OCI-LY3 (cell line): ENCODE measurements at regions not wholly inside any gene's neighbourhood (a gene's known extent, or its start where the extent isn't known, plus 50 kb on each side); places are given as distances from the start of the nearest gene placed in this dataset.

ENCODE experiments used
- H2AFZ ChIP-seq: fragments of 200-600, 300-600 bp; shearing (Covaris generic); 2 replicates; pipeline ENCODE4 v1.6.0; 2014; ENCODE audit warnings: antibody characterized with exemption, low read depth, low read length
- H3K27ac ChIP-seq: fragments of 200-600, 300-600 bp; sonication (generic); 2 replicates; pipeline ENCODE4 v1.5.1; 2014; ENCODE audit warnings: mild to moderate bottlenecking, low read length, moderate library complexity, mixed read lengths
- H3K27me3 ChIP-seq: fragments of 200-600, 300-600 bp; sonication (generic); 2 replicates; pipeline ENCODE4 v1.6.1; 2014; ENCODE audit warnings: low read depth, low read length, mixed read lengths
- H3K36me3 ChIP-seq: fragments of 200-600, 300-600 bp; sonication (generic); replicated peaks from 2 replicates; pipeline ENCODE3; 2014; ENCODE audit warnings: low read depth, low read length, mixed read lengths
- H3K4me1 ChIP-seq: fragments of 300-600, 200-600 bp; sonication (generic); 2 replicates; pipeline ENCODE4 v1.6.1; 2014; ENCODE audit warnings: low read length, mixed read lengths
- H3K4me2 ChIP-seq: fragments of 200-600, 300-600 bp; sonication (generic); 2 replicates; pipeline ENCODE4 v1.6.1; 2014; ENCODE audit warnings: low read length, mixed read lengths
- H3K4me3 ChIP-seq: fragments of 300-600, 200-600 bp; sonication (generic); 2 replicates; pipeline ENCODE4 v1.5.1; 2014; ENCODE audit warnings: antibody characterized with exemption, mild to moderate bottlenecking, low read length, moderate library complexity
- H3K79me2 ChIP-seq: fragments of 300-600, 200-600 bp; shearing (Covaris generic); 2 replicates; pipeline ENCODE4 v1.6.1; 2014; ENCODE audit warnings: mild to moderate bottlenecking, low read length, mixed read lengths
- H3K9ac ChIP-seq: fragments of 300-600, 200-600 bp; shearing (Covaris generic); 2 replicates; pipeline ENCODE4 v1.6.0; 2014; ENCODE audit warnings: mild to moderate bottlenecking, low read length, moderate library complexity
- H3K9me3 ChIP-seq: fragments of 200-600, 300-600 bp; shearing (Covaris generic); 2 replicates; pipeline ENCODE4 v1.6.1; 2014; ENCODE audit warnings: low read length, mixed read lengths; ENCODE audit not compliant: insufficient read depth
- H4K20me1 ChIP-seq: fragments of 200-600, 300-600 bp; sonication (generic); 2 replicates; pipeline ENCODE4 v1.6.1; 2016; ENCODE audit warnings: low read length, mixed read lengths; ENCODE audit not compliant: insufficient read depth
- CTCF ChIP-seq: fragments of 200-600, 300-600 bp; sonication (generic); IDR thresholded peaks from 2 replicates; pipeline ENCODE4 v1.5.1; 2014; ENCODE audit warnings: antibody characterized with exemption, low read length, low read depth
- EZH2phosphoT487 ChIP-seq: fragments of 200-600 bp; shearing (Covaris generic); IDR thresholded peaks from 2 replicates; pipeline ENCODE4 v1.6.1; 2018; ENCODE audit warnings: antibody characterized with exemption, mixed run types, low read depth

- Histone ChIP-seq H3K9me3 (no peaks in the 10 kb centered on the region), H3K79me2 (no peaks in the 10 kb centered on the region), H3K4me1 (peaks cover 6% of the 10 kb centered on the region), H3K27me3 (no peaks in the 10 kb centered on the region), H3K4me2 (0 out of 2 replicates have a peak overlapping the region, but pooled peaks have one; percentile 3), H3K27ac (no peak overlapping the region), H3K4me3 (no peak overlapping the region), H4K20me1 (no peaks in the 10 kb centered on the region), H2AFZ (no peak overlapping the region), H3K36me3 (no peaks in the 10 kb centered on the region), H3K9ac (no peak overlapping the region)
- TF ChIP-seq CTCF, result no peak
These were observed 101.0 kb downstream of the CENPW start for GRCh38 chr6:126440923-126441322.

GRCh38 chr6:126444659-126445273, 104.9 kb downstream of the CENPW start:
- Histone ChIP-seq H3K4me1 (peaks cover 6% of the 10 kb centered on the region), H3K9me3 (no peaks in the 10 kb centered on the region), H3K9ac (no peak overlapping the region), H3K36me3 (no peaks in the 10 kb centered on the region), H3K27ac (no peak overlapping the region), H3K27me3 (no peaks in the 10 kb centered on the region), H4K20me1 (no peaks in the 10 kb centered on the region), H3K4me2 (no peak overlapping the region), H3K4me3 (no peak overlapping the region), H3K79me2 (no peaks in the 10 kb centered on the region), H2AFZ (no peak overlapping the region)
- TF ChIP-seq EZH2phosphoT487 (no peak), CTCF (no peak)

GRCh38 chr6:126446248-126446647, 106.3 kb downstream of the CENPW start:
- Histone ChIP-seq H3K9me3 (no peaks in the 10 kb centered on the region), H3K4me1 (no peaks in the 10 kb centered on the region), H3K9ac (no peak overlapping the region), H3K27ac (no peak overlapping the region), H3K36me3 (no peaks in the 10 kb centered on the region), H3K79me2 (no peaks in the 10 kb centered on the region), H3K27me3 (no peaks in the 10 kb centered on the region), H3K4me3 (no peak overlapping the region), H4K20me1 (no peaks in the 10 kb centered on the region), H3K4me2 (no peak overlapping the region), H2AFZ (no peak overlapping the region)
- no peak for TF ChIP-seq CTCF

- no peak overlapping the region for H2AFZ ChIP-seq
- no peaks in the 10 kb centered on the region for H3K36me3 ChIP-seq
- TF ChIP-seq EZH2phosphoT487 (no peak), CTCF (no peak)
- H3K4me2 ChIP-seq, result no peak overlapping the region
- H4K20me1 ChIP-seq, result no peaks in the 10 kb centered on the region
- no peaks in the 10 kb centered on the region for H3K79me2 ChIP-seq
- H3K27me3 ChIP-seq, result no peaks in the 10 kb centered on the region
- H3K9ac ChIP-seq, result no peak overlapping the region
- H3K27ac ChIP-seq, result no peak overlapping the region
- H3K9me3 ChIP-seq, result no peaks in the 10 kb centered on the region
- H3K4me1 ChIP-seq, result no peaks in the 10 kb centered on the region
- H3K4me3 ChIP-seq, result no peak overlapping the region
These were observed 107.5 kb downstream of the CENPW start for GRCh38 chr6:126447367-126447766.
